HG02759 (cell line): ENCODE measurements at regions not wholly inside any gene's neighbourhood (a gene's known extent, or its start where the extent isn't known, plus 50 kb on each side); places are given as distances from the start of the nearest gene placed in this dataset.

Experiments used
- ATAC-seq: cut with Tn5 transposase; IDR thresholded peaks from one replicate; pipeline ENCODE4 v1.9.1; 2021; ENCODE audit warnings: mild to moderate bottlenecking, moderate library complexity; ENCODE audit not compliant: unreplicated experiment

DNA sequence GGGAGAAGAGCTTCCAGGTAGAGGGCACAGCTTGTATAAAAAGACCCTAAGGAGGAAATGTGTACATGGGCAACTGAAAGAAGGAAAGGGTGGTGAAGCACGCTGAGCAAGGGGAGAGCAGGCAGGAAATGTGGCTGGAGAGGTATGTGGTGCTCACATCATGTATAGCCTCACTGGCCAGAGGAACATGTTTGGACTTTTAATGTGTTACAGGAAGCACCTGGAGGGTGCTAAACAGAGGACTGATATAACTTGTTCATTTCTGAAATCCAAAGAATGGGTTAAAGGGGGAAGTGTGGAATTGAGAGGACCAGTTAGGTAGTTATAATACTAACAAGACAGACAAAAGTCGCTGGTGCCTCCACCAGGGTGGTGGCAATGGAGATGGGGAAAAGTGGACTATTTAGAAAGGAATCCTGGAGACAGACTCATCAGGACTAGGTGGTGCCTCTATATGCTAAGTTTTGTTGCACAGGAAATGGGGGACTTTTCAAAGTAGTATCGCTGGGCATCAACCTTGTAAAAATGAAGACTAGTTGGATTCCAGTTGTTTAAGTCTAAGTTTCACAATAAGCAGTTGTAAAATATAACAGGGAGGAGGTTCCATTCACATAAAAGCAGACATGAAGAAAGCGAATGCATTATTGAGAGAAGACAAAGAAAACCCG is 63.1 kb upstream of the CD180 start:
- ATAC-seq = no peak

DNA sequence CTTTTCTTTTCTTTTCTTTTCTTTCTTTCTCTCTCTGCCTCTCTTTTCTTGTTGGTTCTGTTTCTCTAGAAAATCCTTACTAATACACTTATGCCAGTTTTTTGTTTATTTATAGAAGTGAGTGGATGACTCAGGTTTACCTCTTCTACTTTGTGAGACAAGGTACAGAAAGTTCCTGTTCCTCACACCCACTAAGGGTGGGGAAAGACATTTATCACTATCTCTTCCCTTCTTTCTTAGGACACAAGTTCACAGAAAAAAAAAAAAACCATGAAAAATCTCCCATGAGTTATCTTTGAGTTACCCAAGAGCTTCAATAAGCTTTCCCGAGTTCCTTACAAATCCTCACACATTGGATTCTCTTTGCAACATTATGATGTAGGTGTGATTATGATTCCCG is 60.9 kb upstream of the CD180 start:
- no peak for ATAC-seq

DNA sequence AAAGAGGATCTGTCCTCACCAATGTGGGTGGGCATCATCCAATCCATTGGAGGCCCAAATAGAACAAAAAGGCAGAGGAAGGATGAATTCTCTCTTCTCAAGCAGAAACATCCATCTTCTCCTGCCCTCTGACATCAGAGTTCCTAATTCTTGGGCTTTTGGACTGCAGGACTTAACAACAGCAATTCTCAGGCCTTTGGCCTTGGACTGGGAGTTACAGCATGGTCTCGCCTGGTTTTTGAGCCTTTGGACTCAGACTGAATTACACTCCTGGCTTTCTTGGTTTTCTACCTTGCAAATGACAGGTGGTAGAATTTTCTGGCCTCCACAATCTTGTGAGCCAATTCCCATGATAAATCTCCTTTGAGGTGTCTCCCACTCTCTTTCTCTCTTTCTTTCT is 60.5 kb upstream of the CD180 start:
- no peak for ATAC-seq

DNA sequence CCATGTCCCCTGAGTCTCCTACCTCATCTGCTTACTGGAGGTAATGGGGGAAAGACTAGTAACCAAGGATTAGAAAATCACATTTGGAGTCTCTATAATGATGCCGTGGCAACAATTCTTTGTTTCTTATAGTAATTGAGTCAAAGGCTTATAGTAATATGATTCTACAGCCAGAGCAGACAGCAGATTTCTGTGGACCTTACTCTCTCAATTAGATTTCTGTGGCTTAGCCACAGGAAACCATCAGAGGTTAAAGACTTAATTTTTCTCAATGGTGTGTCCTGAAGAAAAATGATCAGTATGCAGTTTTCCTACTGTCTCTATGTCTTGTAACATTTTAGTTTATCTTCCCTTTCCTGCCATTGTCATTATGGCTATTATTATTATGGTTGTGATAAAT is 59.3 kb upstream of the CD180 start:
- ATAC-seq = no peak

DNA sequence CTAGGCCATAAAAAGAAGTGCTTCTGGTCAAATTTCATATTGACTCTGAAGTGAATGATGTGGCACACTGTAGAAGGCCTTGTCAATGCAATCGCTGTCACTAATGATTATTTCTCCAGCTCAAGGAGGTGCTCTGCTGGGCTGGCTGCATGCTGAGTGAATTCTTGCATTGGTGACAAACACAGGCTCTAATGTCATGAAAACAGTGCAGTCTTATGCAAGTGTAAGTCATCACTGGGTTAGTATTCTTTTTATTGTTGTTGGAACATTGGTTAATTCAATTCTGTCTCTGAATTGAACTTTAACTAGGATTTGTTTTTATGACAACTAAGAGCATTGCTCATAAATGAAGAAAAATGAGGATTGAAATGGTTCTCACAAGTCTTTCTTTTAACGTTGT is 57.3 kb upstream of the CD180 start:
- no peak for ATAC-seq

DNA sequence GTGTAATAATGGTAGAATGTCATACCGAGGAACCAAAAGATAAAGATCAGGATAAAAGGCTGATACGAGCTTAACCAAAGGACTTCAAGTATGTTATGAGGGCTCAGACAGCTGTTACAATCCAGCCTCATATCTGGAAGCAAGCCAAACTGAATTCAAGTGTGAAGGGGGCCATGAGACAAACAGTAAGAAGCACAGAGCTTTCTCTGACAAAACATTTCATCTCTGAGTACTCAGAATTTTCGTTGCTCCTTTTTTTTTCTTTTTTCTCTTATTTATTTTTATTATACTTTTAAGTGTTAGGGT is 52.9 kb upstream of the CD180 start:
- no peak for ATAC-seq

DNA sequence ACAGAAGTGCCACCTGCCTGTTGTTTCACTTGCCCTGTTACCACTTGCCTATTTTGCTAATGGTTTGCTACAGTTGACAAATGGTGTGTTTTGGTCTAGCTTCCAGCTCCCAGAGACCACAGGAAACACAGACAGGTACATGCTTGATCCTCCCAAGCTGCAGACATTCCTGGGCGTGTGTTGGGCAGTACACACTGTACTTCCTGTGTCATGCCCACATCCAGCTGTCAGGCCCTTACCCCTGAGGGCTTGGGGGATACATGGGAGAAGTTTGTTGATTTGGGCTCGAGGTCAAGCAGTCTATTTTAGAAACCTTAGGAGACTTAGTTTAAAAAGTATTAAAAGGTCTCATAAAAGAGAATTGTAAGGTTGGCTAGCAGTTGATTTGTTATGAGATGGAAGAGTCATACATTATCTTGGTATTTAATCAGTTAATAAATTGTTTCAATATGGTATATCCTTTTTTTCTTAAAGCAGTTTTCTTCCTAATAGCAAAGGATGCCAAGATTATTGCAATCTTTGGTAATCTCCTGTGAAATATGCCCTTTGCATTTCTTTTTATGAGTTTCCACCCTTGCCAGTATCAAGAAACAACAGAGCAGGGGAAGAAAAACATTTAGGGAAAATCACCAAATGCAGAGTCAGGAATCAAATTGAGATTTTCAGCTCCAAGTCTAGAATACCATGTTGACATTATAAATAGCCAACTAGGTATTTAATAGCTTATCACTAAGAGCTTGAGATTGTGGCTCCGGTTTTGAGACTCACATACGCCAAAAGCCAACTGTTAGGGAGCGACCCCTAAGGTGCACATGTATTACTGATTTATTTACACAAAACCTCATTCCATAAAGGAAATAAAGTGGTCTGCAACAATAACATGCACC is 52.3 kb upstream of the CD180 start:
- ATAC-seq = no peak

DNA sequence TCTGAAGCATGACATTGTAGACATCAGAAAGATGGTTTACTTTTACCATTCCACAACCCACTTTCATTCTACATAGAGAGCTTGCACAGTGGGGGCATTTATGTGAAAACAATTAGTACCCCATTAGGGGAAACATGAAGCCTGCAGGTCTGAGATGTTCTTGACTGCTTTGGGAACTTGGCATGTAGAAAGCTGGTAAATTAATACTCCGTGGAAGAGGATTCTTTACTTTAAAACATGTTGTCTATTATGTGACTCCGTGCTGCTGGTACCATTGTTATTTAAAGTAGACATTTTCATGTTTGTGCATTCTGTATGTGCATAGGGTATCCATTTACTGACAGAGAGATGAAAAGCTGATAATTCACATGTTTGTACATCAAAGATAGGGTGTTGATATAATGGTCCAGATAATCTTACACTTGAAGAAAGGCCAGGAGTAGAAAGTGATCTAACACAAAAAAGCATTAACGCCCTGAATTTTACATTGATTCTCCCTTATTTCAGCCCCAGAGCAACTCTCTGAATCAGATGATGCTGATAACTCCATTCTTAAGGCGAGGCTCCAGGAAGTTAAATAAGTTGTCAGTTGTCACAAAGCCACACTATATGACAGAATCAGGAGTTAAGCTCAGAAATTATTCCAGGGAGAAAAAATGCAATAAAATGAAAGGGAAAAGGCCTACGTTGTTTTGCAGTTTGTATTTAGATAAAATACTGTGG is 50.1 kb upstream of the CD180 start:
- ATAC-seq = no peak
